Hepatocyte (in vitro differentiated cells): ENCODE measurements at regions not wholly inside any gene's neighbourhood (a gene's known extent, or its start where the extent isn't known, plus 50 kb on each side); places are given as distances from the start of the nearest gene placed in this dataset.

ENCODE experiments used
- EZH2phosphoT487 ChIP-seq: fragments of 200-600 bp; sonication (generic); IDR thresholded peaks from one replicate; pipeline ENCODE4 v1.6.1; 2018; ENCODE audit warnings: antibody characterized with exemption, mild to moderate bottlenecking, low read depth, moderate library complexity; ENCODE audit not compliant: unreplicated experiment, severe bottlenecking
- TF ChIP-seq, protein P1 (sequence below): fragments of 200-600 bp; sonication (generic); IDR thresholded peaks from 2 replicates; pipeline ENCODE4 v1.5.1; 2016; ENCODE audit warnings: antibody characterized with exemption, mild to moderate bottlenecking; ENCODE audit not compliant: poor library complexity

DNA sequence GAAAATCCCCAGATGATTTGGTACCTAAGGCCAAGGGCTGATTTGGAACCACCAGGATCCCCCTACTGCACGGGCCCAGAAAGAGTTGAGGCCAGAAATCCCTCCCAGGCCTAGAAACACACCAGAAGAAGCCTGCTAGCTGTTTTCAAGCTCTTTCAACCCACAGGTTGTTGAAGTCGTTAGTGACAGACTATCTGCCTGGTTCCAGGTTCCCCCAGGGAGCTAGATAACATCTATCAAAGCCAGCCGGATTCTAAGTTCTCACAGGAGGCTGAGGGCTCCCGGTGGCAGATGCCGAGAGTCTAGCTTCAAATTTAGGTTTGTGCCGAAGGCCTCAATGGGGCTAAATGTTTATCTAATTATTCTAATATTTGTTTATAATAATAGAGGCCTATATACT is 132.0 kb upstream of the ATP6AP2 start:
- TF ChIP-seq EZH2phosphoT487, result no peak
- TF ChIP-seq, protein P1, sequence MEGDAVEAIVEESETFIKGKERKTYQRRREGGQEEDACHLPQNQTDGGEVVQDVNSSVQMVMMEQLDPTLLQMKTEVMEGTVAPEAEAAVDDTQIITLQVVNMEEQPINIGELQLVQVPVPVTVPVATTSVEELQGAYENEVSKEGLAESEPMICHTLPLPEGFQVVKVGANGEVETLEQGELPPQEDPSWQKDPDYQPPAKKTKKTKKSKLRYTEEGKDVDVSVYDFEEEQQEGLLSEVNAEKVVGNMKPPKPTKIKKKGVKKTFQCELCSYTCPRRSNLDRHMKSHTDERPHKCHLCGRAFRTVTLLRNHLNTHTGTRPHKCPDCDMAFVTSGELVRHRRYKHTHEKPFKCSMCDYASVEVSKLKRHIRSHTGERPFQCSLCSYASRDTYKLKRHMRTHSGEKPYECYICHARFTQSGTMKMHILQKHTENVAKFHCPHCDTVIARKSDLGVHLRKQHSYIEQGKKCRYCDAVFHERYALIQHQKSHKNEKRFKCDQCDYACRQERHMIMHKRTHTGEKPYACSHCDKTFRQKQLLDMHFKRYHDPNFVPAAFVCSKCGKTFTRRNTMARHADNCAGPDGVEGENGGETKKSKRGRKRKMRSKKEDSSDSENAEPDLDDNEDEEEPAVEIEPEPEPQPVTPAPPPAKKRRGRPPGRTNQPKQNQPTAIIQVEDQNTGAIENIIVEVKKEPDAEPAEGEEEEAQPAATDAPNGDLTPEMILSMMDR, result no peak
